Fibroblast of the aortic adventitia (primary cell): ENCODE measurements at regions not wholly inside any gene's neighbourhood (a gene's known extent, or its start where the extent isn't known, plus 50 kb on each side); places are given as distances from the start of the nearest gene placed in this dataset.

Source experiments
- DNase-seq: peaks from one replicate; pipeline ENCODE4 v3.0.0-alpha.2; 2010; ENCODE audit warnings: low read depth
- H3K4me3 ChIP-seq: 2 replicates; pipeline ENCODE4 v1.5.1; 2011; ENCODE audit warnings: low read depth, mild to moderate bottlenecking, control low read depth, low read length, moderate library complexity
- CTCF ChIP-seq: IDR thresholded peaks from 2 replicates; pipeline ENCODE4 v1.5.1; 2011; ENCODE audit warnings: mild to moderate bottlenecking, low read length, control low read depth, inconsistent platforms; ENCODE audit not compliant: insufficient read depth

DNA sequence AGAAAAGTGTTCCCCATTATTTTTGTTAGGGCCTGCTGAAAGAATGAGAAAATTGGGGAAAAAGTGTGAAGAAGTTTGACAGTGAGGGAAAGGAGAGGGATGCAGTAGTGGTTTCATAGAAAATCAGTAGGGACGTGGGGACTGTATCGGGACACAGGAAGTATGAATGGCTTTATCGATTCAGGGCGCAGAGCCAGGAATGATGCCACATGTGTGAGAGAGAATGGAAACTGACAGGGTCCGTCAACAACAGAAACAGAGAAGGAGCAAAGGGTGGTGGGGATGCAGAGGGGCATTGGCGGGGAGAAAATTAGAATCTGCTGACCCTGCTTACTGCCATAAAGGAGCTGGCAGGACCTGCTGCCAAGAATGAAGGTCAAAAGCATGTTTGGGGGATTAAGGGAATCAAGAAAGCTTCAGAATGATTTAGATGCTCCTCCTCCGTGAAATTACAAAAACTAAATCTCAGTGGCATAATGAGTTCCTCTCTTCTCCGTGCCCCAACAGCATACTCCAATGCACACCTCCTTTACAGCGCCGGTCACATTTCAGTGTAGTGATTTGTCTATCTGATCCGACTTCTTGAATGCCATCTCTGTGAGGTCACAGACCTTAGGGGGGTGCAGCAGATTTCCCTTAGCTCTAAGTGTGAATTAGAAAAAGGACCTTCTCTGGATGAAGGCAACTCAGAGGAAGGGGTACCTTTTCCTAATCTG lies 92.6 kb downstream of the EMP1 start:
- DNase-seq: no peak
- no peak for TF ChIP-seq CTCF
- H3K4me3 ChIP-seq: no peak overlapping the region

DNA sequence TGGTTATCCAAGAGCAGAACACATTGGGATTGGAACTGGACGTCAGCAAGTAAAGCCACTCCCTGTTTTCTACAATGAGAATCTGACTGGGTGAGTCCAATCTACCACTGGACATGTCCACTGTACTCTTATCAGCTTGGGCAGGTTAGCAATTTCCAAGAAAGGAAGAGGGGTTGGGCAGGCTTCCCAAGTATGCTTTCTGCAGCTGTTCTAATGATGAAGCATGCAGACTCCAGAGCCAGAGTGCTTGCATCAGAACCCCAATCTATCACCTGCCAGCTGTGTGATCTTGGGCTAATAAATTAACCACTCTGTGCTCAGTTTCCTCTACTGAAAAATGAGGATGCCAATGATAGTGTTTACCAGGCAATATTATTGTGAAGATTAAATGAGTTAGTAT lies 92.0 kb downstream of the EMP1 start:
- peak; percentile 89 for DNase-seq
- no peak for TF ChIP-seq CTCF
- no peak overlapping the region for H3K4me3 ChIP-seq

- TF ChIP-seq CTCF: no peak
- no peak overlapping the region for H3K4me3 ChIP-seq
- no peak for DNase-seq
Observed at GRCh38 chr12:13283867-13284266, 87.3 kb downstream of the EMP1 start.

DNA sequence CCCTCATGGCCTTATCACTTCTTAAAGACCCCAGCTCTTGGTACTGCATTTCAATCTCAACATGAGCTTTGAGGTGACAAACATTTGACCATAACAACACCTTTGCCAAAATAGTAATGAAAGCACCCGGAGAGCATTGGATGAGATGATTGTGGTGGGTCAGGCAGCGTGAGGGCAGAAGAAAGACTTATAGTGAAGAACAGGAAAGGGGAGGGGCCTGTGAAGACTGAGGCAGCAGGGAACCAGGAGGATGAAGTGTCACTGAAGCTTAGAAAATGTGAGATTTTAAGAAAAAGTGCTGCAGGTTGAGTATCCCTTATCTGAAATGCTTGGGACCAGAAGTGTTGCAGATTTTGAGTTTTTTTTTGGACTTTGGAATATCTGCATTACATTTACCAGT lies 86.3 kb downstream of the EMP1 start:
- no peak overlapping the region for H3K4me3 ChIP-seq
- no peak for TF ChIP-seq CTCF
- DNase-seq: no peak

GRCh38 chr12:13278249-13278787 lies 81.8 kb downstream of the EMP1 start:
- H3K4me3 ChIP-seq: no peak overlapping the region
- TF ChIP-seq CTCF: peak; percentile 98
- DNase-seq: peak; percentile 66

DNA sequence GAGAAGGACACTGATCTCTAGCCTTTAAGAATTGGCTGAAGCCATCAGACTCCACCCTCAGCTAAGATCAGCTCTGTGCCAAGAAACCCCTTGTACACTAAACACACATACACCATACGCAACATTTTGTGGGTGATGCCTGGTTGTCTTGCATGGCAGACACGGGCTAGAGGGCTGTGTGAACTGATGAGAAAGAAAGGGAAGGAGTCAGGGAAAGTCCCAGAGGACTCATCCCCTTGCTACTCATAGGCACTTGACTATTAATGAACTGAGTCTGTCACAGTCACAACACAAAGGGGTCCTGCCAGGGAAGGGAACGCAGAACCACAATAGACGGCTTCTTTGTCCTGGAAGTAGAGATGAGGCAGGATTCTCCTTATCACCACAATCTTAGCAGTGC lies 80.8 kb downstream of the EMP1 start:
- H3K4me3 ChIP-seq: no peak overlapping the region
- DNase-seq: no peak
- no peak for TF ChIP-seq CTCF
